GM12864 (cell line): ENCODE measurements at regions not wholly inside any gene's neighbourhood (a gene's known extent, or its start where the extent isn't known, plus 50 kb on each side); places are given as distances from the start of the nearest gene placed in this dataset.
"Not testable (repeated sequence)": the region's sequence is repeated elsewhere in the genome, so short reads cannot be mapped to it uniquely, and the experiment has no call there.

ENCODE experiments used
- DNase-seq: peaks from one replicate; pipeline ENCODE4 v3.0.0-alpha.2; 2011; ENCODE audit warnings: low read depth
- H3K4me3 ChIP-seq: 2 replicates; pipeline ENCODE4 v1.5.1; 2011; ENCODE audit warnings: mild to moderate bottlenecking, low read depth, low read length, control low read depth
- TF ChIP-seq, protein P1 (sequence below): IDR thresholded peaks from 2 replicates; pipeline ENCODE4 v1.5.1; 2011; ENCODE audit warnings: low read depth, mild to moderate bottlenecking, moderate library complexity, low read length, control low read depth, inconsistent platforms; ENCODE audit errors: missing control alignments

DNA sequence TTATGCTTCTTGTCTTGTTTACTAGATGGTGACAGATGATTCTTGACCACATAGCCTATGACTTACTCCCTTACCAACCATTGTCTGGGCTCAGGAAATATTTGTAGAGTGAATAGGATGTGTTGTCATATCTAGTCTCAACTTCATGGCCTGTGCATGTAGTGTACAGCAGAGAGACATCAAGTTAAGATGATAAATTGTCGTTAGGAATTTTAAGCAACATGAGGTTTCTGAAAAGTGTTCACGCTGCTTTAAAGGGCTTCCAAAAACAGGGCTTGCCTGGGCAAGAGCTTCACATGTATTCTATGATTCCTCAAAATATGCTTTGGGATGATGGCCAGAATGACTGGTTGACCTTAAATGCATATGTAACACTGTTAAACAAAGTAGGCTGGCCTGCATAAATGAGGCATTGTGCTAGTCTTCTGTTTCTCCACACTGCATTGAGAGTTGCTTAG is 424.0 kb downstream of the RND3 start:
- TF ChIP-seq, protein P1, sequence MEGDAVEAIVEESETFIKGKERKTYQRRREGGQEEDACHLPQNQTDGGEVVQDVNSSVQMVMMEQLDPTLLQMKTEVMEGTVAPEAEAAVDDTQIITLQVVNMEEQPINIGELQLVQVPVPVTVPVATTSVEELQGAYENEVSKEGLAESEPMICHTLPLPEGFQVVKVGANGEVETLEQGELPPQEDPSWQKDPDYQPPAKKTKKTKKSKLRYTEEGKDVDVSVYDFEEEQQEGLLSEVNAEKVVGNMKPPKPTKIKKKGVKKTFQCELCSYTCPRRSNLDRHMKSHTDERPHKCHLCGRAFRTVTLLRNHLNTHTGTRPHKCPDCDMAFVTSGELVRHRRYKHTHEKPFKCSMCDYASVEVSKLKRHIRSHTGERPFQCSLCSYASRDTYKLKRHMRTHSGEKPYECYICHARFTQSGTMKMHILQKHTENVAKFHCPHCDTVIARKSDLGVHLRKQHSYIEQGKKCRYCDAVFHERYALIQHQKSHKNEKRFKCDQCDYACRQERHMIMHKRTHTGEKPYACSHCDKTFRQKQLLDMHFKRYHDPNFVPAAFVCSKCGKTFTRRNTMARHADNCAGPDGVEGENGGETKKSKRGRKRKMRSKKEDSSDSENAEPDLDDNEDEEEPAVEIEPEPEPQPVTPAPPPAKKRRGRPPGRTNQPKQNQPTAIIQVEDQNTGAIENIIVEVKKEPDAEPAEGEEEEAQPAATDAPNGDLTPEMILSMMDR = no peak
- DNase-seq = no peak
- no peak overlapping the region for H3K4me3 ChIP-seq

DNA sequence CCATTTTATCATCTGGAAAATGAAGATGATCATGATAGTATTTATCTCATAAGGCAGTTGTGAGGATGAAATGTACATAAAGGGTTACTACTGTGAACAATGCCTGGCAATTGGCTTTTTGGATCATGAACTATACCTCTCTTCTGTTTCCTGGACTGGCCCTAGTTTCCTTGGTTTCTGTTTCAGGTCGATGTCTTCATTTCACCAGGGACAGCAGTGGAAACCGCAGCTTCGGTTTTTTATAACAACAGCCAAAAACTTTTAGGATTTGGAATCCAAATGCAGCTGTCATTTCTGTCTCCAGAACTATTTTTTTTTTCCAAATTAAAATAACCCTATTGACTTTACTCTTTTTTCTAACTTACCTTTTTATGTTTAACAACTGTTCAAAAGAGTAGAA is 425.1 kb downstream of the RND3 start:
- TF ChIP-seq, protein P1 = no peak
- no peak for DNase-seq
- no peak overlapping the region for H3K4me3 ChIP-seq

DNA sequence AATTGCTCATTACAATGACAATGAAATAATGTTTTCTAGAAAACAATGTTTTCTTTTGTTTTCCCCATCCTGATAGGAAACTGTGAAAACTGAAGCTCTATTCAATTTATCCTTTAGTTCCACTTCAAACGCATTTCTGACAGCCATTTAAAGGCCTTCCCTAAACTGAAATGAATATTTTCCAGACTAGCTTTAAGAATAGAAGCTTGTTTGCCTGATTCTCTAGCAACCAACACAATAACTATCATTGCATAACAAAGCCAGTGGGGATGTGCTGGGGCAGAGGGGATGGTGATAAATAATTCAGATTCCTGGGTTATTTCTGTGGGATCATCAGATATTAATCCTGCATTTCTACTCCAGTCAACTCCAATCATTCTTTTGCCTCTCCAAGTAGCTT is 427.1 kb downstream of the RND3 start:
- TF ChIP-seq, protein P1 = no peak
- no peak for DNase-seq
- H3K4me3 ChIP-seq = no peak overlapping the region

DNA sequence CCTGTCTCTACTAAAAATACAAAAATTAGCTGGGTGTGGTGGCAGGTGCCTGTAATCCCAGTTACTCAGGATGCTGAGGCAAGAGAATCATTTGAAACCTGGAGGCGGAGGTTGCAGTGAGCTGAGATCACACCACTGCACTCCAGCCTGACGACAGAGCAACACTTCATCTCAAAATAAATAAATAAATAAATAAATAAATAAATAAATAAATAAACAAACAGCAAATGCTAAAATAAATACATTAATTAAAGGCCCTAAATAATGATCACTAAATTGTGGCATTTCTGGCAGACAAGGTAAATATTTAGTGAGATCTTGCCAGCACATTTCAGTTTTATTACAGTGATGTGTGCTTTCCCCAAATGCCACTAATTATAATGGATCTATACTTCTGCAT is 427.8 kb downstream of the RND3 start:
- DNase-seq = not testable (repeated sequence)

DNA sequence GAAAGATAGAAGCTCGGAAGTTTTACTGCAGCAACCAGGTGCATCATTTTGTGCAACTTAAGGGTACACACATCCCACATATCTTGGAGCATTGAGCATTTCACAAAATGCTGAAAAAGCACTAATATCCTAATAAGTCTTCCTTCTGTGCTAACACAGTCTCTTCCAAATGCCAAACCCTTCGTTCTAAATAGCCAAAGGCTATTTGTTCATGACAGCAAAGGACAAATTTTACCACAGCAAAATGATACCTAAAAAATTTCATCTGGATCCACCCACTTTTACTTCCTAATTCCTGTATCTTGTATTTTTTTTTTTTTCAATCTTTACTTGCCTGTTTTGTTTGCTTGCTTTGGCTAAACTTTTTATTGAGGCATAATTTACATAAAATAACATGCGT is 435.0 kb downstream of the RND3 start:
- TF ChIP-seq, protein P1 = no peak

More for the DNA sequence above, 427.8 kb downstream of the RND3 start:
- not testable (repeated sequence) for H3K4me3 ChIP-seq

DNA sequence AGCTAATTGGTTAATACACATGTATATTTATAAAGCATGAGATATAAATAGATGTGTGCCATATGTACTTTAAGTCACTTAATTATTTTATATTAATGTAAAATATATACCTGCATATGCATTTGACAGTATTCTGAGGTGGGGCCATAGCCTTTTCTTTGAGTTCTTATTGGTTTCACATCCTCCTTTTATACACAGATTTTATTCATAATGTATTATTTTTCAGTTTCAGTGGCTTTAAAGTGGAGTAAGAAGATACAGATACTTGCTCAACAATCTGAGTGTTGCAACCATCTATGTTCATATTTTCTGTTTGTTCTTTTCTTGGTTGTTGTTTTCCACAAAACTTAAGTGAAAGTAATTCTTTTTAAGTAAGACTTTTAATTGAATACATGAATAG is 436.5 kb downstream of the RND3 start:
- H3K4me3 ChIP-seq = no peak overlapping the region
- TF ChIP-seq, protein P1 = no peak
- DNase-seq = no peak

More for the DNA sequence above, 435.0 kb downstream of the RND3 start:
- no peak overlapping the region for H3K4me3 ChIP-seq
- DNase-seq = no peak

DNA sequence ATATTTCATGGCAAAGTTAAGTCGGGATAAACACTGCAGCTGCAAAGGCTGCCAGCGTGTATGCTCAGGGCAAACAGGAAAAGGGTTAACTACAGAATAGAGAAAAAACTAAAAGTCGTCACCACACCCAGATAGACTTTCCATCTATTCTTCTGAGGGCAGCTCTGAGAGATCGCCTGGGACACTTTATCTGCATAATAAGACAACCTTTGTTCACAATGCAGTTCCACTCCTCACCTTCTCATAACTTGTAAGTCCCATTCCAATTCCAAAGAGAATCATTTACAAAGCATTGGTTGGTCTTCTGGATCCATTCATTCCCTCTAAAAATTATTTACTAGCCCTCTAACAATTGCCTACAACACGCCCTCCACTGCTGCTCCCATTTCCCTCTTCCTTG is 437.4 kb downstream of the RND3 start:
- TF ChIP-seq, protein P1 = no peak
- H3K4me3 ChIP-seq = no peak overlapping the region
- no peak for DNase-seq
